ENCODE measurements at regions not wholly inside any gene's neighbourhood (a gene's known extent, or its start where the extent isn't known, plus 50 kb on each side); places are given as distances from the start of the nearest gene placed in this dataset.

- DNase-seq = no peak
These were observed 839.6 kb downstream of the TSN start for GRCh38 chr2:122595065-122595464.

- DNase-seq = no peak
These were observed 841.1 kb downstream of the TSN start for GRCh38 chr2:122596598-122596997.

GRCh38 chr2:122598784-122599183 is 843.3 kb downstream of the TSN start:
- no peak for DNase-seq

- DNase-seq = no peak
These were observed 855.6 kb downstream of the TSN start for GRCh38 chr2:122610948-122611609.

- DNase-seq = no peak
These were observed 867.5 kb downstream of the TSN start for GRCh38 chr2:122622934-122623333.

- no peak for DNase-seq
These were observed 871.9 kb downstream of the TSN start for GRCh38 chr2:122627388-122627787.

- DNase-seq = no peak
These were observed 878.8 kb downstream of the TSN start for GRCh38 chr2:122634256-122634655.

- DNase-seq = no peak
These were observed 879.5 kb downstream of the TSN start for GRCh38 chr2:122634920-122635319.

GRCh38 chr2:122635686-122636085 is 880.2 kb downstream of the TSN start:
- DNase-seq = no peak

GRCh38 chr2:122636097-122636496 is 880.6 kb downstream of the TSN start:
- no peak for DNase-seq

GRCh38 chr2:122639176-122639575 is 883.7 kb downstream of the TSN start:
- DNase-seq = no peak

GRCh38 chr2:122639711-122640110 is 884.3 kb downstream of the TSN start:
- DNase-seq = no peak

GRCh38 chr2:122643725-122644329 is 888.4 kb downstream of the TSN start:
- peak; percentile 23 for DNase-seq

GRCh38 chr2:122651236-122651635 is 895.8 kb downstream of the TSN start:
- DNase-seq = no peak

GRCh38 chr2:122651780-122652179 is 896.3 kb downstream of the TSN start:
- DNase-seq = no peak

GRCh38 chr2:122652670-122653069 is 897.2 kb downstream of the TSN start:
- DNase-seq = no peak

- DNase-seq = no peak
These were observed 901.0 kb downstream of the TSN start for GRCh38 chr2:122656403-122656802.

- no peak for DNase-seq
These were observed 905.6 kb downstream of the TSN start for GRCh38 chr2:122660786-122661634.

- no peak for DNase-seq
These were observed 908.2 kb downstream of the TSN start for GRCh38 chr2:122663620-122664019.

GRCh38 chr2:122669627-122670026 is 914.2 kb downstream of the TSN start:
- no peak for DNase-seq

- DNase-seq = peak; percentile 43
These were observed 915.4 kb downstream of the TSN start for GRCh38 chr2:122670897-122671296.

- DNase-seq = no peak
These were observed 925.2 kb downstream of the TSN start for GRCh38 chr2:122680662-122681061.

- no peak for DNase-seq
These were observed 926.2 kb downstream of the TSN start for GRCh38 chr2:122681626-122682025.

- DNase-seq = no peak
These were observed 926.9 kb downstream of the TSN start for GRCh38 chr2:122682356-122682755.

Data from NCI-H187 treated with DMSO at 0.1 percent for 48 hours (cell line).